ENCODE measurements at regions not wholly inside any gene's neighbourhood (a gene's known extent, or its start where the extent isn't known, plus 50 kb on each side); places are given as distances from the start of the nearest gene placed in this dataset.

GRCh38 chr2:57549642-57550102 lies 496.9 kb upstream of the VRK2 start:
- intact Hi-C loops (cut with DNase I, micrococcal nuclease): no loop called here
- no peaks in the 10 kb centered on the region for H3K36me3 ChIP-seq (ENCODE audit: low read depth)
- H3K4me3 ChIP-seq: no peak overlapping the region
- no peak for ATAC-seq
- no peaks in the 10 kb centered on the region for H3K4me1 ChIP-seq (ENCODE audit: low read depth)
- no peak for TF ChIP-seq CTCF (IDR thresholded peaks at IDR 0.05)
- DNase-seq: no peak
- H3K9me3 ChIP-seq: peaks cover 2% of the 10 kb centered on the region

- Histone ChIP-seq H3K4me3 (no peak overlapping the region), H3K4me1 (ENCODE audit: low read depth) (no peaks in the 10 kb centered on the region), H3K36me3 (ENCODE audit: low read depth) (no peaks in the 10 kb centered on the region), H3K9me3 (peaks cover 2% of the 10 kb centered on the region)
- intact Hi-C loops (cut with DNase I, micrococcal nuclease): no loop called here
- ATAC-seq (no peak), DNase-seq (no peak)
- no peak for TF ChIP-seq CTCF (IDR thresholded peaks at IDR 0.05)
Measured at GRCh38 chr2:57550912-57551311, 495.7 kb upstream of the VRK2 start.

GRCh38 chr2:57552885-57553284 lies 493.7 kb upstream of the VRK2 start:
- DNase-seq (no peak), ATAC-seq (no peak)
- Histone ChIP-seq H3K36me3 (ENCODE audit: low read depth) (no peaks in the 10 kb centered on the region), H3K4me3 (no peak overlapping the region), H3K4me1 (ENCODE audit: low read depth) (no peaks in the 10 kb centered on the region), H3K9me3 (peaks cover 2% of the 10 kb centered on the region)
- intact Hi-C loops (cut with DNase I, micrococcal nuclease): no loop called here
- no peak for TF ChIP-seq CTCF (IDR thresholded peaks at IDR 0.05)

GRCh38 chr2:57554348-57554747 lies 492.3 kb upstream of the VRK2 start:
- Histone ChIP-seq H3K36me3 (ENCODE audit: low read depth) (no peaks in the 10 kb centered on the region), H3K4me3 (no peak overlapping the region), H3K4me1 (ENCODE audit: low read depth) (no peaks in the 10 kb centered on the region), H3K9me3 (peaks cover 2% of the 10 kb centered on the region)
- DNase-seq (no peak), ATAC-seq (no peak)
- no peak for TF ChIP-seq CTCF (IDR thresholded peaks at IDR 0.05)
- intact Hi-C loops (cut with DNase I, micrococcal nuclease): no loop called here

GRCh38 chr2:57558312-57558711 lies 488.3 kb upstream of the VRK2 start:
- TF ChIP-seq CTCF (IDR thresholded peaks at IDR 0.05): no peak
- no peak for ATAC-seq
- Histone ChIP-seq H3K9me3 (no peaks in the 10 kb centered on the region), H3K4me1 (ENCODE audit: low read depth) (no peaks in the 10 kb centered on the region), H3K36me3 (ENCODE audit: low read depth) (no peaks in the 10 kb centered on the region), H3K4me3 (no peak overlapping the region)
- intact Hi-C loops (cut with DNase I, micrococcal nuclease): no loop called here
- no peak for DNase-seq

- Histone ChIP-seq H3K9me3 (no peaks in the 10 kb centered on the region), H3K4me1 (ENCODE audit: low read depth) (no peaks in the 10 kb centered on the region), H3K36me3 (ENCODE audit: low read depth) (no peaks in the 10 kb centered on the region), H3K4me3 (no peak overlapping the region)
- no peak for ATAC-seq
- TF ChIP-seq CTCF (IDR thresholded peaks at IDR 0.05): no peak
- intact Hi-C loops (cut with DNase I, micrococcal nuclease): no loop called here
- no peak for DNase-seq
Measured at GRCh38 chr2:57562495-57562894, 484.1 kb upstream of the VRK2 start.
